ENCODE measurements at regions not wholly inside any gene's neighbourhood (a gene's known extent, or its start where the extent isn't known, plus 50 kb on each side); places are given as distances from the start of the nearest gene placed in this dataset.

DNA sequence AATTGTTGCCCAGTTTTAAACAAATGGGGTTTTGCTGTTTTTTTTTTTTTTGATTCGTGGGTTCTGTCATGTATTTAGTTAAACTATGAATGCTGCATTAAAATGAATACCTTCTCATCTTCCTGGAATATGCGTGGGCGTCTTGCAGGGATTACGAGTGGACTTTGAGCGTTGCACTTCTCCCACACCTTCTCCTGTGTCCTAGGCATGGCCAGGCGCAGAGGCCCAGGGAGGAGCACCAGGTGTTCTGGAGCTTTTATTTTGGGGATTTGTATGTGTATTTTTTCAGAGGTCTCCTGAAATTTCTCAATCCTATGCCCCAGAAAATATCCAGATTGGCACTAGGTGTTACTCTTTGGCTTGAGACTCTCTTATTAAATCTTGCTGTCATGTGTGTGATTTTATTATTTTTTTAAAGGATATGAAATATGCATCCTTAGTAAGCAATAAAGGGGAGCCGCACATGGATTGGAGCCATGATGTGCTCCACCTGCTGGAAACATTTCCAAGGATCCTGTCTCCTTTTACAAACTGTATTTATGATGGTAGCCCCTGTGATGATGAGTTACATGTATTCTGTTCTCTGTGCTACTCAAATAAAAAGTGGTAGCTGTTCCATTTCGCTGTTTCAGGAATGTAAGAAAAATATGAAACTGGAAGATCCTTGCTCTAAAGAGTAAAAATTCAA is 482.2 kb upstream of the KLF6 start:
- Mint-ChIP-seq H3K4me3 (no peak overlapping the region), H3K9me3 (ENCODE audit: insufficient read depth) (peaks cover 2% of the 10 kb centered on the region), H3K4me1 (peaks cover 11% of the 10 kb centered on the region), H3K27ac (no peak overlapping the region), H3K27me3 (peaks cover 17% of the 10 kb centered on the region)
- Histone ChIP-seq H3K79me2 (ENCODE audit: control insufficient read depth, insufficient read depth, low read length) (no peaks in the 10 kb centered on the region), H3K36me3 (replicated peaks in 1 of 2; ENCODE audit: control extremely low read depth in 1 of 2, control insufficient read depth in 1 of 2, extremely low read depth in 1 of 2, insufficient read depth in 2 of 2, low read length in 1 of 2) (no peaks in the 10 kb centered on the region), H3K9me3 (ENCODE audit: control extremely low read depth in 1 of 3, control insufficient read depth in 2 of 3, insufficient read depth in 1 of 3, low read length in 2 of 3) (no peaks in the 10 kb centered on the region), H3K4me2 (replicated peaks; ENCODE audit: low read depth, low read length, poor library complexity, severe bottlenecking) (no peak overlapping the region), H3K27me3 (replicated peaks in 1 of 4; ENCODE audit: control extremely low read depth in 1 of 4, control insufficient read depth in 3 of 4, insufficient read depth in 4 of 4, low read length in 3 of 4) (no peaks in the 10 kb centered on the region), H2AFZ (ENCODE audit: insufficient read depth, low read depth, low read length, poor library complexity, severe bottlenecking) (no peak overlapping the region), H3K4me1 (ENCODE audit: control insufficient read depth in 2 of 2, insufficient read depth in 2 of 2, low read length in 2 of 2) (peaks cover 0 to 7% of the 10 kb centered on the region in 2 donors), H3K4me3 (ENCODE audit: control extremely low read depth in 1 of 5, extremely low read depth in 1 of 5, insufficient read depth in 1 of 5, low read depth in 2 of 5, low read length in 4 of 5) (no peak overlapping the region), H3K9ac (ENCODE audit: low read length) (no peak overlapping the region), H3K27ac (ENCODE audit: low read length in 2 of 2) (no peak overlapping the region), H4K20me1 (ENCODE audit: control insufficient read depth, insufficient read depth, low read length, poor library complexity, severe bottlenecking) (no peaks in the 10 kb centered on the region)
- ATAC-seq (ENCODE audit: low read depth) (no peak), DNase-seq (no peak)
- CTCF ChIA-PET: no interaction called here
- intact Hi-C loops (cut with micrococcal nuclease): no loop called here
- WGBS (ENCODE audit: insufficient coverage): 88% methylated on average over 2 of the region's 8 CpGs
- TF ChIP-seq, protein P1, sequence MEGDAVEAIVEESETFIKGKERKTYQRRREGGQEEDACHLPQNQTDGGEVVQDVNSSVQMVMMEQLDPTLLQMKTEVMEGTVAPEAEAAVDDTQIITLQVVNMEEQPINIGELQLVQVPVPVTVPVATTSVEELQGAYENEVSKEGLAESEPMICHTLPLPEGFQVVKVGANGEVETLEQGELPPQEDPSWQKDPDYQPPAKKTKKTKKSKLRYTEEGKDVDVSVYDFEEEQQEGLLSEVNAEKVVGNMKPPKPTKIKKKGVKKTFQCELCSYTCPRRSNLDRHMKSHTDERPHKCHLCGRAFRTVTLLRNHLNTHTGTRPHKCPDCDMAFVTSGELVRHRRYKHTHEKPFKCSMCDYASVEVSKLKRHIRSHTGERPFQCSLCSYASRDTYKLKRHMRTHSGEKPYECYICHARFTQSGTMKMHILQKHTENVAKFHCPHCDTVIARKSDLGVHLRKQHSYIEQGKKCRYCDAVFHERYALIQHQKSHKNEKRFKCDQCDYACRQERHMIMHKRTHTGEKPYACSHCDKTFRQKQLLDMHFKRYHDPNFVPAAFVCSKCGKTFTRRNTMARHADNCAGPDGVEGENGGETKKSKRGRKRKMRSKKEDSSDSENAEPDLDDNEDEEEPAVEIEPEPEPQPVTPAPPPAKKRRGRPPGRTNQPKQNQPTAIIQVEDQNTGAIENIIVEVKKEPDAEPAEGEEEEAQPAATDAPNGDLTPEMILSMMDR (IDR thresholded peaks at IDR 0.05): no peak
- TF ChIP-seq EZH2 (IDR thresholded peaks at IDR 0.05; ENCODE audit: borderline replicate concordance, insufficient read depth, low read depth, low read length, poor library complexity, severe bottlenecking): no peak
- POLR2A ChIA-PET: no interaction called here

DNA sequence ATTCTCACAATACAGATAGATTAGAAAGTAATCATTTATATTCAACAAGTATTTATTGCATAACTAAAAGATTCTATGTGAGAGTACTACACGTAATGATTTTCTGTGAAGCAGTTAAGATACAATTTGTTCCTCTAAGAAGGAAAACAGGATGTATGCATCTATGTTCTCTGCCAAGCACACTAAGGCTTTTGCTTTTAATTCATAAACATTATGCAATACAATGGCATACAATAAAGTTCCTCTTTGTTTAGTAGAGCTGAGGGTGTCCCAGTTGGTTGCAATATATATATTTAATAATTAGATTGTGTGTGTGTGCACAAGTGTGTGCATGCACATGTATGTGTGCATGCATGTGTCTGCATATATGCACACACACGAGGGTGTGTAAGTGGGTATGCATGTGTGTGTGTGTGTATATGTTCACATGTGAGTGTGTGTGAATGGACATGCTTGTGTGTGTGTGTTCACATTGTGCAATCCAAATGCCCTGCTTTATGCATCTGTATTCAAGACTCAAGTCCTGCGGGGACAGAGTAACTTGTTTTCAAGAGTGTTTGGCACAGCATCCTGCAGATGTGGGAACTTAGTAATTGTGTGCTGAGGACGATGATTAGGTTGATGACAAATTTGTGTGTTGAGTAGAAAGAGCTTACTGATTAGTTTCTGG is 481.5 kb upstream of the KLF6 start:
- Histone ChIP-seq H4K20me1 (ENCODE audit: control insufficient read depth, insufficient read depth, low read length, poor library complexity, severe bottlenecking) (no peaks in the 10 kb centered on the region), H3K79me2 (ENCODE audit: control insufficient read depth, insufficient read depth, low read length) (no peaks in the 10 kb centered on the region), H3K4me3 (ENCODE audit: control extremely low read depth in 1 of 5, extremely low read depth in 1 of 5, insufficient read depth in 1 of 5, low read depth in 2 of 5, low read length in 4 of 5) (no peak overlapping the region), H3K9me3 (ENCODE audit: control extremely low read depth in 1 of 3, control insufficient read depth in 2 of 3, insufficient read depth in 1 of 3, low read length in 2 of 3) (no peaks in the 10 kb centered on the region), H3K36me3 (replicated peaks in 1 of 2; ENCODE audit: control extremely low read depth in 1 of 2, control insufficient read depth in 1 of 2, extremely low read depth in 1 of 2, insufficient read depth in 2 of 2, low read length in 1 of 2) (no peaks in the 10 kb centered on the region), H2AFZ (ENCODE audit: insufficient read depth, low read depth, low read length, poor library complexity, severe bottlenecking) (no peak overlapping the region), H3K4me1 (ENCODE audit: control insufficient read depth in 2 of 2, insufficient read depth in 2 of 2, low read length in 2 of 2) (peaks cover 0 to 7% of the 10 kb centered on the region in 2 donors), H3K9ac (ENCODE audit: low read length) (no peak overlapping the region), H3K27me3 (replicated peaks in 1 of 4; ENCODE audit: control extremely low read depth in 1 of 4, control insufficient read depth in 3 of 4, insufficient read depth in 4 of 4, low read length in 3 of 4) (no peaks in the 10 kb centered on the region), H3K27ac (ENCODE audit: low read length in 2 of 2) (no peak overlapping the region), H3K4me2 (replicated peaks; ENCODE audit: low read depth, low read length, poor library complexity, severe bottlenecking) (no peak overlapping the region)
- Mint-ChIP-seq H3K4me3 (no peak overlapping the region), H3K4me1 (peaks cover 11% of the 10 kb centered on the region), H3K9me3 (ENCODE audit: insufficient read depth) (peaks cover 2% of the 10 kb centered on the region), H3K27ac (no peak overlapping the region), H3K27me3 (peaks cover 14% of the 10 kb centered on the region)
- POLR2A ChIA-PET: no interaction called here
- DNase-seq: no peak
- CTCF ChIA-PET: interaction anchor here (0.6 kb wide), 1 partner anchor 668 kb away, joined by 3 read pairs; no protein-coding TSS in a partner anchor
- no peak for ATAC-seq (ENCODE audit: low read depth)
- WGBS (ENCODE audit: insufficient coverage): 88% methylated on average over 3 of the region's 4 CpGs
- intact Hi-C loops (cut with micrococcal nuclease): no loop called here
- TF ChIP-seq EZH2 (IDR thresholded peaks at IDR 0.05; ENCODE audit: borderline replicate concordance, insufficient read depth, low read depth, low read length, poor library complexity, severe bottlenecking): no peak
- TF ChIP-seq, protein P1 (IDR thresholded peaks at IDR 0.05): no peak

All from B cell (primary cell).